Inferior parietal cortex (tissue), 1 donor: ENCODE measurements at regions not wholly inside any gene's neighbourhood (a gene's known extent, or its start where the extent isn't known, plus 50 kb on each side); places are given as distances from the start of the nearest gene placed in this dataset.
A peak's percentile ranks its signal among the peaks of the same experiment; 100 is the strongest.

Source experiments
- DNase-seq: peaks from one replicate; pipeline ENCODE4 v3.0.0-alpha.2; 2016; ENCODE audit errors: extremely low spot score

DNA sequence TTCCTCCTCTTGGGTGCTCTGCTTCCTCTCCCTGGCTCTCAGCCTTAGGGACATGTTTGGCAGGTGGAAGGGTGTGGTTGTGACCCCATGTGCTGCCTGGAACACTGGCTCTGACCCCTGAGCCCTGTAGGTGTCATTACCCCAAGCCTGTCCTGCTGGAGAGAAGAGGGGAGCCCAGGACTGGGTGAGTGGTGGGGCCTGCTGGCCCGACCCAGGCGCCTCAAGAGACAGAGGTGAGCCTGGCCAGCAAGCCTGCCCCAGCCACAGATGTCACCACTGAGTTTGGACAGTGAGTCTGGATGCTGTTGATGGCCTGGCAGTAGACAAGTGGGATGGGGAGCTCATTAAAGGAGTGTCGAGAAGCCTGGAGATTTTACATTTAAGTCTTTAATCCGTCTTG lies 1112.2 kb downstream of the BRD1 start:
- no peak for DNase-seq

- DNase-seq: no peak
Observed at GRCh38 chr22:48714231-48714630, 1113.4 kb downstream of the BRD1 start.

- no peak for DNase-seq
Observed at GRCh38 chr22:48713272-48714205, 1114.1 kb downstream of the BRD1 start.

GRCh38 chr22:48712558-48713271 lies 1115.0 kb downstream of the BRD1 start:
- DNase-seq: no peak

DNA sequence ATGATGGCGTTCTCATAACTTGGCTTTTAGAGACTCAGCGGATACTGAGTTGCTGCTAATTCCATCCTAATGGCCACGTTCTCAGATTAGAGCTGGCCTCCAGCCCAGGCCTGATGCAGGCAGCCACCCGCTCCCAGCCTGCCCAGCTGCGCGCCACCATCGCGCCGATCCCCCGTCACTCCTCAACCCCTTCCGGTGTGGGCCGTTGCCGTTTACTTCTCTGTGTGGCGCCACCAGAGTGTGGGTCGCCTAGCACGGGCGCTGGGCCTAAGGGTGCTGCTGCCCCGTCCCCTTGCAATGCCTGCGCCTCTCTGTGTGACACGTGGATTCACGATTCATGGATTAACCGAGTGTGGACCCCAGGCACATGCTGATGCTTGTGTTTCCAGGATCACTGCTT lies 1116.0 kb downstream of the BRD1 start:
- DNase-seq: no peak

DNA sequence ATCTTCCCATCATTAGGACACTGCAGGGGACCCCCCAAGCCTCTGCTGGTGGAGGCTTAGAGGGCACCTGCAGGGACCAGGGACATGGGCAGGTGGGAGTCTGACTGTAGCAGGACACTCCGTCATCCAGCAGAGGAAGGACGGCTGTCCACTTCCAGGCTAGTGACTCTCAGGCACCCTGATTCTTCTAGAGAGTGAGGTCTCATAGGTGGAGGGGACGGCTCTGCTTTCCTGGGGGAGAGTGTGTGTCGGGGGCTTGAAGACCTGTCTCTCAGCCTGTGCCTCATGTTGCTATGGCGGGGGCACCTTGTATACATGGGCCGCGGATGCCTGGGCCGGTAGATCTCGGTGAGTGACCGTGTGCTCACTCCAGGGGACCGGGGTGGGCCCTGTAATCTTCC lies 1116.6 kb downstream of the BRD1 start:
- DNase-seq: no peak

DNA sequence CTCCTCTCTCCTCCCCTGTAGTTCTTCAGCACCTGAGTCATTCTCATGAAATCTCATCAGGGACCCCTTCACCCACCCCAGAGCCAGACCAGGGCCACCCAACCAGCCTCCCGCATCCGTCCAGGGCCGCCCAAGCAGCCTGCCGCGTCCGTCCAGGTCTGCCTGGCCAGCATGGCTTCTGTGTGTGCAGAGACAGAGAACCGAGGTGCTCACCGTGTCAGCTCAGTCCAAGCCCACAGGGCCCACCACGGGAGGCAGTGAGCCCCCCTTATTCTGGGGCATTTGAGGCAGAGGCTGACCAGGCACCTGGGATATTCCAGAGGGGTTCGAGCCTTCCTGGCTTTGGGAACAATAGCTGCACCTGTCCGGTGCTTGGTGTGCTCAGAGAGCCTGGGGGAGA lies 1117.3 kb downstream of the BRD1 start:
- no peak for DNase-seq

DNA sequence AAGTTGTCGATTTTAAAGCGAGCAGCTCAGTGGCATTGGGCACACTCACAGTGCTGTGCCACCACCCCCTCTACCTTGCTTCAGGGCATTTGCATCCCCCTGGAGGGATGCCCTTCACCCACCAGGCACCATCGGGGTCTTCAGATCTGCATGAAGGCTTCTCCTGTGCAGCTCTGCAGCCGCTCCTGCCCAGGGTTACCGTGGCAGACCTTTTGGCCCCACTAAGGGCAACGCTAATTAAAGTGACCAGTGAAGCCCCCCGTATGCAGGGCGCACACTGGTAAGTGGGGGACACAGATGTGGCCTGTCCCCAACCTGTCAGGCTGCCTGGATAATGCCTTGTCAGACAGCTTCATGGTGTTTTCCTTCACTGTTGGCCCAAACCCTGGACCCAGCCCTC lies 1117.7 kb downstream of the BRD1 start:
- no peak for DNase-seq

DNA sequence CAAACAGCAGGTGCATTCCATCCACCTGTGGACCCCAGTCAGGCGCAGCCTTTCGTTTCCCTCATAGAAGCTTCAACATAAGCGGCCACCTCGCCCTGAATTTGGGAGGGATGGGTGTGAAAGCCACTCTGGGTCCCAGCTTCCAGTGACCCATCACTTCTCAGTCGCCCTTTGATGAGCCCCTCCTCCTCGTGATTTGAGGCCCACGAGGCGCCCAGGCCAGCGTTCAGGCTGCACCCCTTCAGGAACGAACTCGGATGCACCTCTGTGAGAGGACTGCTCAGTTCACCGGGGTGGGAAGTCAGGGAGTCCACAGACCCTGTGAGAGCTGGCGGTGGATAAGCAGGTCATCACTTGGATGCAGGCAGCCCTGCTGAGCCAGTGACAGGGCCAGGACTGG lies 1118.2 kb downstream of the BRD1 start:
- no peak for DNase-seq

DNA sequence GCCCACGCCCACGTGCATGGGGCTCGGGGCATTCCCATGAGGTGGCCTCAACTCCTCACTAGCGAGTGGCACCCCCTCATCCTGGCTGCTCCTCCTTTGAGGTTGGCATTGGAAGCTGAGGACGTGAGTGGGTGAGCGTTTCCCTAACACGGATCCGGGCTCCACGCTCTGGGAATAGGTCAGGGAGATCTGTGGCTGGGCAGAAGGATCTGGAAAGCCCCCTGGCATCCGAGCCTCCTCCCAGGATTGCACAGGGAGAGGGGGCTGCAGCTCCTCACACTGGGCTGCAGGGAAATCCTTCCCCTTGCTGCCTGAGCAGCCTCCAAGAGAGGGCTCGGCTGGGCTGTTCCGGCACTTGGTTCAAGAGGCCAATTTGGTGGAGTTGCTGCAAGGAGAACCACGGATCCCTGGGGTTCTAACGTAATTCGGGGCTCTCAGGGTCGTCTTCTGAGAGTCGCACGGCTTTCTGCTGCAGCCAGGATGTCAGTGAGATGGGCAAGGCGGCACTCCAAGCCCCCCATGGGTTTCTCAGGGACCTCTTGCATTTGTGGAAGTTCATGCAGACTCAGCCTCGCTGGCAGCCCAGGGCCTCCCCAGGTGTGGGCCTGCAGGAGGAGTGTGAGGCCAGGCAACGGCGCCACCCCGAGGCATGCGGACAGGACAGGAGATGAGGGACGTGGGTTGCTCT lies 1119.0 kb downstream of the BRD1 start:
- DNase-seq: no peak

GRCh38 chr22:48707763-48708557 lies 1119.7 kb downstream of the BRD1 start:
- DNase-seq: no peak

GRCh38 chr22:48706934-48707762 lies 1120.5 kb downstream of the BRD1 start:
- DNase-seq: no peak

- no peak for DNase-seq
Observed at GRCh38 chr22:48705917-48706605, 1121.6 kb downstream of the BRD1 start.

- DNase-seq: no peak
Observed at GRCh38 chr22:48705159-48705916, 1122.3 kb downstream of the BRD1 start.

- DNase-seq: no peak
Observed at GRCh38 chr22:48704335-48704734, 1123.3 kb downstream of the BRD1 start.

DNA sequence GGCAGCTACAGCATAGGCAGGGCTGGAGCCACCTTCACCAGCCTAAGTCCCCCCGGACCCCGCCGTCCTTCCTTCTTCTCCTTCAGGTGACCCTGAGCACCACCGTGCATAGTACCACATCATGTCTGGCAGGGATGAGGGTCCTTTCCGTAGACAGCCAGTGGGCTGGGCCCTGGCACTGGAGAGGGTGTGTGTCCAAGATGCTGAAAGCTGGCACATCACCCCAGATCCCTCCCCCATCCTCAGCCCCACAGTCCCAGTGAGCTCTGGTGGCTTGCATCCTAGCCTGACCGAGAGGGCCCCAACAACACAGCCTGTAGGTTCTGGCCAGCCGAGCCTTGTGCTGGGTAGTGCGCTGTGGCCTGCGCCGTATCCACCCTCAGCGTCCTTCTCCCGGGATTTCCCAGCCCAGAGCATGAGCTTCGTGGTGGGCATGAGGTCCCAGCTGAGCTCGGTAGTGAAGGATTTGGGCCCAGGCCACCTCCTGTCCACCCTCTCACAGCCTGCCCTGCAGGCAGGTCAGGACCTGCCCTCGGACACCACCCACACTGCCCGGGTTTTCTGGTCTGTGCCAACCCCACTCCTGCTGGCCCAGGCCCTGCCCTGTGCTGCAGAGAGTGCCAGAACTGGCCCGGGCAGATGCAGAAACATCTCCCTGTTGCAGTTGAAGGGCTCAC lies 1124.3 kb downstream of the BRD1 start:
- DNase-seq: no peak

GRCh38 chr22:48702573-48703264 lies 1125.0 kb downstream of the BRD1 start:
- DNase-seq: peak; percentile 77
